ENCODE measurements at regions not wholly inside any gene's neighbourhood (a gene's known extent, or its start where the extent isn't known, plus 50 kb on each side); places are given as distances from the start of the nearest gene placed in this dataset.

DNA sequence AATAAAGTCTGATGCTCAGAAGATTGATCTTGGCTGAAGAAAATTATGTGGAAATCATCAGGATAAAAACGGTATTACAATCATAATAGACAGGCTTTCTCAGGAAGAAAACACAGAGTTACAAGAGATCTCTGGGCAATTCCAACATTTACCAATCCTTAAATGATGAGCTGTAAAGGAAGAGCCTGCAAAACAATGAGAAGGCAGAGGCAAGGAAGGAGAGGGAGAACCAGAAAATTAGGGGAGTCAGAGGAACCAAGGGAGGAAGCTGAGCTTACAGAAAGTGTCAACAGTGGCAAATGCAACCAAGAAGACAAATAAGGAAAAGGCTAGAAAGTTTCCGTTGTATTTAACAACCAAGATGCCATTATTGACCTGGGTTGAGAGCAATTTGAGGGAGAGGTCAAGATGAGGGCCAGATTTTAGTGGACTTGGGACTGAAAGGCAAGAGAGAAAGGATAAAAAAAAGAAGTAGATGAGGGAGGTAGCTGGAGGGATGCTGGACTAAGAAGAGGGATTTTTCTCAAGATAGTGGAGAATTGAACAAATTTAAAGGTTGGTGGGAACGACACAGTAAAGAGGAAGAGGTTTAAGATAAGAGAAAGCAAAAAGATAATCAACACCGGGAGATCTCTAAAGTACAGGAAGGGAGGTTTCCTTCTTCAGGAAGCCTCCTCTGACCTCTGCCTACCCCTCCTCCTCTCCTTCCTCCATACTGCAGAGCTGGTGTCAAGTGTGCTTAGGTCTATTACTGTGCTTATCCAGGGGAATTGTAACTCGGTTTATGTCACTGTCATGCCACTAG lies 116.9 kb downstream of the DUSP6 start:
- TF ChIP-seq, protein P1, sequence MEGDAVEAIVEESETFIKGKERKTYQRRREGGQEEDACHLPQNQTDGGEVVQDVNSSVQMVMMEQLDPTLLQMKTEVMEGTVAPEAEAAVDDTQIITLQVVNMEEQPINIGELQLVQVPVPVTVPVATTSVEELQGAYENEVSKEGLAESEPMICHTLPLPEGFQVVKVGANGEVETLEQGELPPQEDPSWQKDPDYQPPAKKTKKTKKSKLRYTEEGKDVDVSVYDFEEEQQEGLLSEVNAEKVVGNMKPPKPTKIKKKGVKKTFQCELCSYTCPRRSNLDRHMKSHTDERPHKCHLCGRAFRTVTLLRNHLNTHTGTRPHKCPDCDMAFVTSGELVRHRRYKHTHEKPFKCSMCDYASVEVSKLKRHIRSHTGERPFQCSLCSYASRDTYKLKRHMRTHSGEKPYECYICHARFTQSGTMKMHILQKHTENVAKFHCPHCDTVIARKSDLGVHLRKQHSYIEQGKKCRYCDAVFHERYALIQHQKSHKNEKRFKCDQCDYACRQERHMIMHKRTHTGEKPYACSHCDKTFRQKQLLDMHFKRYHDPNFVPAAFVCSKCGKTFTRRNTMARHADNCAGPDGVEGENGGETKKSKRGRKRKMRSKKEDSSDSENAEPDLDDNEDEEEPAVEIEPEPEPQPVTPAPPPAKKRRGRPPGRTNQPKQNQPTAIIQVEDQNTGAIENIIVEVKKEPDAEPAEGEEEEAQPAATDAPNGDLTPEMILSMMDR (IDR thresholded peaks at IDR 0.05), result no peak

DNA sequence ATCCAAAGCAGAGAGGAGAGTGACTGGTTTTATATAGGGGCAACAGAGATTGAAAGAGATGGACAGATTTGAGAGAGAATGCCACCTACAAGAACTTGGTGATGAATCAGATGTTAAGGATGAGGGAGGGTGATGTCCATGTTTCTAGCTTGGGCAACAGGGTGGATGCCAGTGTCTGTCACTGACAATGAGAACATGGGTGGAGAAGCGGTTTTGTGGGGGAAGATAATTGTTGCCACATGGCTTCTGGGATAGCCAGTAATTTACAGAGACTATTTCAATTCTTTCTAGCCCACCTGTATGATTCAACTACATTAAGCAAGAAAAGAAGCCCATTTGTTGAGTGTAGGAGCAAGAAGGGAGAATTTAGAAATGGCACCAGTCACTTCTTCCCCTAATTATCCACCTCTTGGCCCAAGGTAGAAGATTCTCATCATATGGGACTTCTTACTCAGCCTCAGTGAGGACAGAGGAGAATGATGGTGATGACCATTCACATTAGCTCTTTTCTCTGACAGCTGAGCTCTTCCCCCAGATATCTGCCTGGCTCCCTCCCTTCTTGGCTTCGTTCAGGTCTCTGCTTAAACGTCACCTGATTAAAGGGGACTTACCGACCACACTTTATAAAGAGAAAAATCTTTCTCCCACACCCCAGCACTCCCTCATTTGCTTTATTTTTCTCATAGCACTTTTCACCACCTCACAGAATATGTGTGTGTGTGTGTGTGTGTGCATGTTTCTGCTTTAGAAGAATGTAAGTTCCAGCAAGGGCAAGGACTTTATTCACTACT lies 117.8 kb downstream of the DUSP6 start:
- TF ChIP-seq, protein P1 (IDR thresholded peaks at IDR 0.05), result no peak

DNA sequence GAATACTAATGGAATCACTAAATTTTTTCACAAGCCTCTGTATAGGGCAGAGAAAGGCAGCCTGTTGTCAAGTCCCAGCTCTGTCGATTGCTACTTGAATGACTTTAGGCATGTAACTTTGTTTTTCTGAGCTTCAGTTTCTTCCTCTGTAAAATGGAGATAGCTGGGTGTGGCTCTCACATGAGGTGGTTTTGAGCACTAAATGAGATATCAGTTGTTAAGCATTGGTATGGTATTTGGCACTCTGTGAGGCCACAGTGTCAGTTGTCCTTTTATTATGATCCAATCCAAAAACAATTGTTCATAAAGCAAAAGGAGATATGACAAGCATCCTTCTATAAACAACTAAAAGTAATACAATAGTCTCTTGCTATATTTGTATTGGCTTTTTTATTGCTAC lies 120.6 kb downstream of the DUSP6 start:
- TF ChIP-seq, protein P1 (IDR thresholded peaks at IDR 0.05), result no peak

DNA sequence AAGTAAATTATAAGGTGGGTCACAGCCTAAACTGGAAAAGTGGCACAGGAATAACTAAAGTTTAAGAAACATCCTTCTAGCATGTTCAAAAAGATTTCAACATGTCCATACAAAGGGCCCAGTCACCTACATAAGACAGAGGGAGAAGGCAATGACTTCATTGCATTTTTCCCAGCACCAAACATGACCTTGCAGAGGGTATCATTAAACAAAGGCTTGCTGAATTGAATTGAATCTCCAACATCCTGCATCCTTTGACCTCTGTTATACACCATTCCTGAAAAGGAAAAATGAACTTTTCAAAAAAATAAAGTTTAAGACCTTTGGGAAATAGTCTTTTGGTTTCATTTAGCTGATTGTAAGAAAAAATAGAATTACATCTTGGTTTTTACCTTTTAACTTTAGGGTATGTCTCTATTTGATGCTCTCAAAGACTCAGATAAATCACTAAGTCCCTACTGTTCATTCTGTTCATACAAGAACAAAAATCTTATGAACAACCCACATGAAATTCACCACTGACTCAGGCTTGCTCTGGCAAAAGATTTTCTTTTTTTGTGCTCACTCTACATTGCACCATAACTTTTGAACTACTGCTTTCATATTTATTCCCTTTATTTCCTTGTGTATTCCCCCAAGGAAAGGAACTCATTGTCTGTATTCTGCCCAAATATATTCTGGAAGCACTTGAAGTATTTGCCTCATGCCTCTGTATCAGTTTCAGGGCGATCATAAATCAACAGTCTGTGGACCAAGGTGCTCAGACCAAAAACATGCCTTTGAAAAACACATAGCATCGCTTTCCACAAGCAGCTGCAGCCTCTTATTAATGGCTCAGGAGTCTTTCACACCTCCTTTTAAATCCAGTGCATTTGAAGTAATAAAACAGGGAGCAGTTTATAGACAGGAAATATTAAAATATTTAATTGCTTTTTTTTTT lies 121.7 kb downstream of the DUSP6 start:
- TF ChIP-seq, protein P1 (IDR thresholded peaks at IDR 0.05), result no peak

DNA sequence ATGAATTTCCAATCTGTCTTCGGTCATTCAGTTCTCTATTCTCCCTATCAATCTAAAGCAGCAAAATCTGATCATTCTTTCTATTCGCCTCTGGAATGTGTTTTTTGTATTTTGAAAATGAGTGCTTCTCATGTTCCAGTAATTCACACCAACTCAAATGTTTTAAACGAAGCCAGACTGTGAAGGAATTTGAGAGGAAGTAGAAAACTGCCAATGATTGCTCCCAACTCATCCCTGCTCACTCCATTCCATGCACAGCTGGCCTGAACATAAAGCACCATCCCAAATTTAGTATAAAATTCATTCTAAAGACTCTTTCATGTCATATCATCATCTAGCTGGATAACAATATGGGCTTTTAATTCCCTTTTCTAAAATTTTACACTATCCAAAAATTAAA lies 123.8 kb downstream of the DUSP6 start:
- TF ChIP-seq, protein P1 (IDR thresholded peaks at IDR 0.05), result no peak

DNA sequence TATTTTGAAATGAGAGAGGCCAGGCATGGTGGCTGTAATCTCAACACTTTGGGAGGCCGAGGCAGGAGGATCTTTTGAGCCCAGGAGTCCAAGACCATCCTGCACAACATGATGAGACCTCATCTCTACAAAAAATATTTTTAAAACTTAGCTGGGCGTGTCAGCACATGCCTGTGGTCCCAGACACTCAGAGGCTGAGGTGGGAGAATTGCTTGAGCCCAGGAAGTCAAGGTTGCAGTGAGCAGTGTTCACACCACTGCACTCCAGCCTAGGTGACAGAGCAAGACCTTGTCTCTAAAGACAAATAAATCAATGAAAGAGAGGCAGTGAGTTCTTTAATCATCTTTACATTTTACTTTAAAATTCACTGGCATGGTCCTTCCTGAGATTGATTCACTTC lies 124.5 kb downstream of the DUSP6 start:
- TF ChIP-seq, protein P1 (IDR thresholded peaks at IDR 0.05), result no peak

DNA sequence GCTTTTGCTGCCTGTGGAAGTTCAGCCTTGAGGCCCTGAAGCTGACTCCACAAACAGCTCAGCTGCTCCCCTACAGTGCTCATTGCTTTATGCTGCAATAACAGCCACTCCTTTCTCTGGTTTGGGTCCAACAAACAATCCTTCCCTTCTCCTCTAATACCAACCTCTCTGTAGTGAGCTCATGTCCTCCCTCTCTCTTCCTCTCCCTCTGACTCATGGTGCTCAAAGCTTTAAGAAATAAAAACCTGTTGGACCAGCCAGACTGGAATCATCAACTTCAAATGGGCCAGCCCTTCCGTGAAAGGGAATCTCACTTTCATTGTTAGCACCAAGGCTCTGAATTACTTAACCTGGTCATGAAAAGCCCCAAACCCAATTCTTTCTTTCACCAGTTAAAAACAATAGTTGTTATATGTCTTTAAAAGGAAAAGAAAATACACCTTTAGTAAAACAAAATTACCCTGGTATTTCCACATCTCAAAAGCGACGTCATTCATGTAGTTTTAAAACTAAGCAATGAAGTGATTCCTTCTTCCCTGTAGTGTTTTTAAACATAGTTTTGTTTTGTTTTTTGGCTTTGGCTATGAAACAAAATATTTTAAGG lies 126.4 kb downstream of the DUSP6 start:
- TF ChIP-seq, protein P1 (IDR thresholded peaks at IDR 0.05), result no peak
